ENCODE measurements at regions not wholly inside any gene's neighbourhood (a gene's known extent, or its start where the extent isn't known, plus 50 kb on each side); places are given as distances from the start of the nearest gene placed in this dataset.
"Not testable (repeated sequence)": the region's sequence is repeated elsewhere in the genome, so short reads cannot be mapped to it uniquely, and the experiment has no call there.

GRCh38 chr19:28558783-28559182 is 654.2 kb downstream of the UQCRFS1 start:
- no peak overlapping the region for H3K27ac ChIP-seq (ENCODE audit: low read depth, low read length)
- no peaks in the 10 kb centered on the region for H3K4me1 ChIP-seq (ENCODE audit: insufficient read depth, low read length)
- H3K27me3 ChIP-seq (ENCODE audit: control insufficient read depth in 1 of 2, insufficient read depth in 2 of 2, low read length in 2 of 2), result no peaks in the 10 kb centered on the region
- no peak overlapping the region for H3K4me3 ChIP-seq (ENCODE audit: low read depth in 1 of 2, low read length in 2 of 2)
- H3K9me3 ChIP-seq (ENCODE audit: low read length), result no peaks in the 10 kb centered on the region
- H3K9ac ChIP-seq (ENCODE audit: low read length), result no peak overlapping the region
- H3K36me3 ChIP-seq (ENCODE audit: insufficient read depth, low read length), result no peaks in the 10 kb centered on the region

GRCh38 chr19:28556371-28556770 is 656.6 kb downstream of the UQCRFS1 start:
- H3K4me1 ChIP-seq (ENCODE audit: insufficient read depth, low read length), result no peaks in the 10 kb centered on the region
- no peak overlapping the region for H3K27ac ChIP-seq (ENCODE audit: low read depth, low read length)
- no peak overlapping the region for H3K4me3 ChIP-seq (ENCODE audit: low read depth in 1 of 2, low read length in 2 of 2)
- H3K27me3 ChIP-seq (ENCODE audit: control insufficient read depth in 1 of 2, insufficient read depth in 2 of 2, low read length in 2 of 2), result no peaks in the 10 kb centered on the region
- H3K36me3 ChIP-seq (ENCODE audit: insufficient read depth, low read length), result no peaks in the 10 kb centered on the region
- no peak overlapping the region for H3K9ac ChIP-seq (ENCODE audit: low read length)
- H3K9me3 ChIP-seq (ENCODE audit: low read length), result no peaks in the 10 kb centered on the region

- no peaks in the 10 kb centered on the region for H3K4me1 ChIP-seq (ENCODE audit: insufficient read depth, low read length)
- no peak overlapping the region for H3K9ac ChIP-seq (ENCODE audit: low read length)
- no peaks in the 10 kb centered on the region for H3K9me3 ChIP-seq (ENCODE audit: low read length)
These were observed 657.6 kb downstream of the UQCRFS1 start for GRCh38 chr19:28555317-28555716.

GRCh38 chr19:28554321-28555091 is 658.4 kb downstream of the UQCRFS1 start:
- Histone ChIP-seq H3K27ac (ENCODE audit: low read depth, low read length) (no peak overlapping the region), H3K9ac (ENCODE audit: low read length) (no peak overlapping the region), H3K4me1 (ENCODE audit: insufficient read depth, low read length) (no peaks in the 10 kb centered on the region), H3K36me3 (ENCODE audit: insufficient read depth, low read length) (no peaks in the 10 kb centered on the region), H3K27me3 (ENCODE audit: control insufficient read depth in 1 of 2, insufficient read depth in 2 of 2, low read length in 2 of 2) (no peaks in the 10 kb centered on the region), H3K9me3 (ENCODE audit: low read length) (no peaks in the 10 kb centered on the region), H3K4me3 (ENCODE audit: low read depth in 1 of 2, low read length in 2 of 2) (no peak overlapping the region)

More at GRCh38 chr19:28555317-28555716, 657.6 kb downstream of the UQCRFS1 start:
- Histone ChIP-seq H3K4me3 (ENCODE audit: low read depth in 1 of 2, low read length in 2 of 2) (no peak overlapping the region), H3K27me3 (ENCODE audit: control insufficient read depth in 1 of 2, insufficient read depth in 2 of 2, low read length in 2 of 2) (no peaks in the 10 kb centered on the region), H3K36me3 (ENCODE audit: insufficient read depth, low read length) (no peaks in the 10 kb centered on the region), H3K27ac (ENCODE audit: low read depth, low read length) (no peak overlapping the region)

GRCh38 chr19:28553764-28554163 is 659.2 kb downstream of the UQCRFS1 start:
- Histone ChIP-seq H3K27ac (ENCODE audit: low read depth, low read length) (no peak overlapping the region), H3K9me3 (ENCODE audit: low read length) (no peaks in the 10 kb centered on the region), H3K9ac (ENCODE audit: low read length) (no peak overlapping the region), H3K36me3 (ENCODE audit: insufficient read depth, low read length) (no peaks in the 10 kb centered on the region), H3K27me3 (ENCODE audit: control insufficient read depth in 1 of 2, insufficient read depth in 2 of 2, low read length in 2 of 2) (no peaks in the 10 kb centered on the region), H3K4me3 (ENCODE audit: low read depth in 1 of 2, low read length in 2 of 2) (no peak overlapping the region), H3K4me1 (ENCODE audit: insufficient read depth, low read length) (no peaks in the 10 kb centered on the region)

- no peaks in the 10 kb centered on the region for H3K36me3 ChIP-seq (ENCODE audit: insufficient read depth, low read length)
- H3K4me1 ChIP-seq (ENCODE audit: insufficient read depth, low read length), result no peaks in the 10 kb centered on the region
- no peak overlapping the region for H3K9ac ChIP-seq (ENCODE audit: low read length)
- H3K27me3 ChIP-seq (ENCODE audit: control insufficient read depth in 1 of 2, insufficient read depth in 2 of 2, low read length in 2 of 2), result no peaks in the 10 kb centered on the region
- H3K27ac ChIP-seq (ENCODE audit: low read depth, low read length), result no peak overlapping the region
- no peaks in the 10 kb centered on the region for H3K9me3 ChIP-seq (ENCODE audit: low read length)
- no peak overlapping the region for H3K4me3 ChIP-seq (ENCODE audit: low read depth in 1 of 2, low read length in 2 of 2)
These were observed 659.9 kb downstream of the UQCRFS1 start for GRCh38 chr19:28553005-28553404.

GRCh38 chr19:28549680-28550277 is 663.2 kb downstream of the UQCRFS1 start:
- H3K27ac ChIP-seq (ENCODE audit: low read depth, low read length), result no peak overlapping the region

GRCh38 chr19:28546148-28546685 is 666.7 kb downstream of the UQCRFS1 start:
- H3K9me3 ChIP-seq (ENCODE audit: low read length), result no peaks in the 10 kb centered on the region
- H3K9ac ChIP-seq (ENCODE audit: low read length), result no peak overlapping the region
- H3K27ac ChIP-seq (ENCODE audit: low read depth, low read length), result no peak overlapping the region
- no peaks in the 10 kb centered on the region for H3K4me1 ChIP-seq (ENCODE audit: insufficient read depth, low read length)
- no peak overlapping the region for H3K4me3 ChIP-seq (ENCODE audit: low read depth in 1 of 2, low read length in 2 of 2)
- H3K27me3 ChIP-seq (ENCODE audit: control insufficient read depth in 1 of 2, insufficient read depth in 2 of 2, low read length in 2 of 2), result no peaks in the 10 kb centered on the region
- H3K36me3 ChIP-seq (ENCODE audit: insufficient read depth, low read length), result no peaks in the 10 kb centered on the region

More at GRCh38 chr19:28549680-28550277, 663.2 kb downstream of the UQCRFS1 start:
- Histone ChIP-seq H3K9ac (ENCODE audit: low read length) (no peak overlapping the region), H3K9me3 (ENCODE audit: low read length) (no peaks in the 10 kb centered on the region), H3K36me3 (ENCODE audit: insufficient read depth, low read length) (no peaks in the 10 kb centered on the region), H3K27me3 (ENCODE audit: control insufficient read depth in 1 of 2, insufficient read depth in 2 of 2, low read length in 2 of 2) (no peaks in the 10 kb centered on the region), H3K4me1 (ENCODE audit: insufficient read depth, low read length) (no peaks in the 10 kb centered on the region), H3K4me3 (ENCODE audit: low read depth in 1 of 2, low read length in 2 of 2) (no peak overlapping the region)

GRCh38 chr19:28545397-28545796 is 667.6 kb downstream of the UQCRFS1 start:
- not testable (repeated sequence) for H3K4me1 ChIP-seq (ENCODE audit: insufficient read depth, low read length); H3K27me3 ChIP-seq (ENCODE audit: control insufficient read depth in 1 of 2, insufficient read depth in 2 of 2, low read length in 2 of 2); H3K4me3 ChIP-seq (ENCODE audit: low read depth in 1 of 2, low read length in 2 of 2); H3K9ac ChIP-seq (ENCODE audit: low read length); H3K9me3 ChIP-seq (ENCODE audit: low read length); H3K36me3 ChIP-seq (ENCODE audit: insufficient read depth, low read length); H3K27ac ChIP-seq (ENCODE audit: low read depth, low read length)

- Histone ChIP-seq H3K36me3 (ENCODE audit: insufficient read depth, low read length) (no peaks in the 10 kb centered on the region), H3K9me3 (ENCODE audit: low read length) (no peaks in the 10 kb centered on the region), H3K4me3 (ENCODE audit: low read depth in 1 of 2, low read length in 2 of 2) (no peak overlapping the region), H3K27me3 (ENCODE audit: control insufficient read depth in 1 of 2, insufficient read depth in 2 of 2, low read length in 2 of 2) (no peaks in the 10 kb centered on the region), H3K27ac (ENCODE audit: low read depth, low read length) (no peak overlapping the region), H3K9ac (ENCODE audit: low read length) (no peak overlapping the region), H3K4me1 (ENCODE audit: insufficient read depth, low read length) (no peaks in the 10 kb centered on the region)
These were observed 668.3 kb downstream of the UQCRFS1 start for GRCh38 chr19:28544451-28545261.

- no peaks in the 10 kb centered on the region for H3K36me3 ChIP-seq (ENCODE audit: insufficient read depth, low read length)
- no peaks in the 10 kb centered on the region for H3K27me3 ChIP-seq (ENCODE audit: control insufficient read depth in 1 of 2, insufficient read depth in 2 of 2, low read length in 2 of 2)
- no peaks in the 10 kb centered on the region for H3K4me1 ChIP-seq (ENCODE audit: insufficient read depth, low read length)
- no peak overlapping the region for H3K9ac ChIP-seq (ENCODE audit: low read length)
- no peak overlapping the region for H3K4me3 ChIP-seq (ENCODE audit: low read depth in 1 of 2, low read length in 2 of 2)
- no peak overlapping the region for H3K27ac ChIP-seq (ENCODE audit: low read depth, low read length)
- H3K9me3 ChIP-seq (ENCODE audit: low read length), result no peaks in the 10 kb centered on the region
These were observed 669.6 kb downstream of the UQCRFS1 start for GRCh38 chr19:28543244-28543776.
